KBM-7 (cell line): ENCODE measurements at regions not wholly inside any gene's neighbourhood (a gene's known extent, or its start where the extent isn't known, plus 50 kb on each side); places are given as distances from the start of the nearest gene placed in this dataset.

Source experiments
- DNase-seq: peaks from one replicate; pipeline ENCODE4 v3.0.0-alpha.2; 2015
- in situ Hi-C: fragments of 300-500 bp; cut with MboI; formaldehyde crosslinking; loops from 2 replicates; pipeline ENCODE4 v1.14.3; 2020; ENCODE audit warnings: low sequenced_read_pairs, low pct_unique_long_range_greater_than_20kb, mixed read lengths

DNA sequence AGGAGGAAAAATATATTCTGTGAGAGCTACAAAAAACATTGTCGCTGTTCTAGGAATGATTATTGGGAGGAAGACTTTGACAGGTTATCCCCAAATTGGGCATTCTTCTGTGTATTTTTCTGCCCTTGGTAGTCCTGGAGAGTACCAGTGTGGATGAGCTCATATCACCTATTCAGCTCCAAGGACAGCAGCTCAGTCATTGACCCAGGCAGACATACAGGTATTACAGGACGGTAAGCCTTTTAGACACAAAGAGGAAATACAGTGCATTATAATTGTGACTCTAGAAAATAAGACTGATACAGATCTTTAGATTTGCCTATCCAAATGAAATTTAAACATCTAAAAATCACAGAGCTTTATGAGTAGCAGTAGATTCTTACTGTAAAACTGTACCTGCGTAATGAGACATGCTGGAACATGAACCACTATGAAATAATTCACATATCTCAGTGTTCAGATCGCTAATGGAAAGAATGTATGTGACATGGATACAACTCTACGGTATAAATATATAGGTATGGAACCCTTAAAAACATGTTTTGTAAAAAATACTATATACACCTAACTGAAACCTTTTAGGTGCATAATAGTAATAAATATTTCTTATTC lies 56.0 kb downstream of the PLK2 start:
- in situ Hi-C loops = no loop called here
- no peak for DNase-seq

DNA sequence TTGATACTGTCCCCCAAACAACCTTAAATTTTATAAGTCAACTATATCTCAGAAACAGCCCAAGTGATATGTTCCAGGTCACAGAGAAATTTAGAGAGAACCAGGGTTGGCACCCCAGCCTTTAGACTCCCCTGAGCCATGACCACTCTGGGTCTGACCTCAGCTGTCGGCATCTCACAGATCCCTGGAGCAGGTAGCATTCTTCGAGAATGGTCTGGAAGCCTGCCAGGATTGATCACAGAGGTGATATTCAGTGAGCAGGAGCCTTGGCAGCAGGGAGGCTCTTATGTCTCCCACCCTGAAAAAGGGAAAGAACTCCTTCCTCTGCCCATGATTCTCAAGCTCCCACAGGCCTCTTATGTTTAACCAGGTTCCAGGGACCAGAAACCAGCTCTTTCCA lies 58.2 kb downstream of the PLK2 start:
- in situ Hi-C loops = no loop called here

DNA sequence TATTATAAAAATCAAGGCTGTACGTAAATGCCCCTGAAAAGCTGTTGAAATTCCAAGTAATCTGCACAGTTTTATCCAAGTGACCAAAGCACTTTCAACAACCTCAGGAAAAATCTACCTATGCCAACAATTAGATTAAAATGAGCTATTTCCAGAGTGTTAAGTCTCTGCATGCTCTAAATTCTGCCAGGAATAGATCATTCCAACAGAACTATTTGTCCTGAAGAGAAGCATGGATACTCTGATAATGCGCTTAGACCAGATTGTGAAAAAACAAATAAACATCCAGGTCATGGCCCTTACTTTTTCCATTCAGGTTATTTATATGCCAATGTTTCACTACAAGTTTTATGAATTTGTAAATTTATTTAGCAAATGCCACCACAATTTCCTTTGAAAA lies 59.1 kb downstream of the PLK2 start:
- no peak for DNase-seq
- in situ Hi-C loops = no loop called here

More for the DNA sequence above, 58.2 kb downstream of the PLK2 start:
- no peak for DNase-seq

DNA sequence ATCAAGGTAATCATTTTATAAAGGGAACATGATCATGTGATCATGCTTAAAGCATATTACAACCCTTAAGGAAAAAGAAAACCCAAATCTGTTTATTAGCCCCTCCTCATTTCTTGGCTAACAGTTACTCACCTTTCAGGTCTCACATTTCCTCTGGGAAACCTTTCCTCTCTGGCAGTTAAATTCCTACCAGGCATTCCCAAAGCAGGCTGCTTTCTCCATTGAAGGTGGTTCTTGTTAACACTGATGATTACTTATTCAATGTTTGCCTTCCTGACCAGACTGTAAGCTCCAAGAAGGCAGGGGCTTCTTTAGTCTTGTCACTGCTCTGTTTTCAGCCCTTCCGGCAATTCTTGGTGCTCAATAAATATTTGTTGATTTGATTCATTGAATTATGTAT lies 59.9 kb downstream of the PLK2 start:
- in situ Hi-C loops = no loop called here
- no peak for DNase-seq

DNA sequence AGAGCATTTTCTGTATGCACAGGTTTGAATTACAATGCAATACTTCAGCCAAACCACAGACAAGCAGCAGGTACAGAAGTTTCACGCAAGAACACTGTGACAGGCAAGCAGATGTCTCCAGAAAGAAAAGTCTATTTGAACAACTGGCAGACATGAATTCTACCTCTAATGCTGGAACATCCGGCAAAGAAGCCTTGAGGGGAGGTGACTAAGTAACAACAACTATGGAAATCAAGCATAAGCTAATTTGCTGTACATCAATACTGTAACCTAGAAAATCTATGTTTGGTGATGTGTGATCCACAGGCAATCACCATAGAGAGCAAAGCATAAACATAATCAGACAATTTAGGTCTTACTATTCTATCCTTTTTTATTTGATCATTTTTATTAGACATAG lies 65.5 kb downstream of the PLK2 start:
- no peak for DNase-seq
- in situ Hi-C loops = no loop called here

DNA sequence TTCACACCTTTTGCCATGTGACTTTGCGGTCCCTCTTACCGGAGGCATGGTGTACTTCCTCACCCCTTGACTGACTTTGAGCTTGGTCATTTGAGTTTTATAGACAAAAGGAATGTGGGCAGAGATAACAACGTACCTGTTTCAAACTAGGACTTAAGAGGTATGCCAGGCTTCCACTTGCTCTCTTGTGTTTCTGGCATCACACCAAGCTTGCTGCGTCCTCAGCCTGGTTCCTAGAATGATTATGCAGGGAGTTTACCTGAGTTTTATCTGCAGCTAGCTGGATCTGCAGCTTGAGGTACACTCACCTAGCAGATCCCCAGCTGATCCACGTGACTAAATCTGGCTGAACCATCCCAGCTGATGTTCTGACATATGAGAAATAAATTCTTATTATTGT lies 66.2 kb downstream of the PLK2 start:
- no peak for DNase-seq
- in situ Hi-C loops = no loop called here

DNA sequence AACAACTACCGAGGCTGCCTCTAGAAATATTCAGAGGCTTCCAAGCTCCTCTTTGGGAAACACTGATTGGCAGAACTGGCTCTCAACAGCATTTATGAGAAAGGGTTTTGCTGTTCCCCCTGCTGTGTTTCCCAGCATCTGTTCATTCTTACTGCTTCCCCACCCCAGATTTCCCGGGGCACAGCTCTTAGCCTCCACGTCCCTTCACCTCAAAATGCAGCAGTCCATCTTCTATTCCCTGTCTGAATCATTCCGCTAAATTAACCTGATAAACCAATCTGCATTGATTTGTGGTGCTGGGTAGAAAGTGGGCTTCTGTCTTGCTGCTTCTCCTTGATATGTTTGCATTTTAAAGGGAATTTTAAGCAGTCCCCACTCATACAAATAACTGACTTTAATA lies 67.4 kb downstream of the PLK2 start:
- no peak for DNase-seq
- in situ Hi-C loops = no loop called here

DNA sequence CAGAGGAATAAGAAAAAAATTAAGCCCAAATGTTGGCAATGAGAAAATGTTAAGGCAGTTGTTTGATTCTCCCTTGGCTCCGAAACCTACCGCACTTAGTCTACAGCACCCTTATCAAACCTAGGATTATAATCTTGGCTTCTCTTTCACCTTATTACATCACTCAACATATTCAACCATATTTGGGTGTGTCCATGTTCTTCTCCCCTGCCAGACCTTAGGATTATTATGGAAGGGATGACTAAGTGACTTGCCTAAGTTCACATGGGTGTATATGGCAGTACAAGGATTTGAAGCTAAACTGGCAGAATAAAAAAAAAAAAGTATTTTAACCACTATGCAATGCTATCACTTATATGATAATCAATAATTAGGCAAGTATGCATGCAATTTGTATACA lies 76.4 kb downstream of the PLK2 start:
- no peak for DNase-seq
- in situ Hi-C loops = no loop called here

DNA sequence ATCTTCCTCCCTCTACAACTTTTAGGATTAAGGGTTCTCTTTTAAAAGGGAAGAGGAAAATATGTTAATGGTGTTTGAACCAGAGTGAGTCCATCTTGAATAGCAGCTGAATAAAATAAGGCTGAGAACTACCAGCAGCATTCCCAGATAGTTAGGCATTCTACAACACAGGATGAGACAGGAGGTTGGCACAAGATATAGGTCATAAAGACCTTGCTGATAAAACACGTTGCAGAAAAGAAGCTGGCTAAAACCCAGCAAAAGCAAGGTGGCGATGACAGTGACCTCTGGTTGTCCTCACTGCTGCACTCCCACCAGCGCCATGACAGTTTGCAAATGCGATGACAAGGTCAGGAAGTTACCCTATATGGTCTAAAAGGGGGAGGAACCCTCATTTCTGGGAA lies 77.8 kb downstream of the PLK2 start:
- DNase-seq = no peak
- in situ Hi-C loops = no loop called here

DNA sequence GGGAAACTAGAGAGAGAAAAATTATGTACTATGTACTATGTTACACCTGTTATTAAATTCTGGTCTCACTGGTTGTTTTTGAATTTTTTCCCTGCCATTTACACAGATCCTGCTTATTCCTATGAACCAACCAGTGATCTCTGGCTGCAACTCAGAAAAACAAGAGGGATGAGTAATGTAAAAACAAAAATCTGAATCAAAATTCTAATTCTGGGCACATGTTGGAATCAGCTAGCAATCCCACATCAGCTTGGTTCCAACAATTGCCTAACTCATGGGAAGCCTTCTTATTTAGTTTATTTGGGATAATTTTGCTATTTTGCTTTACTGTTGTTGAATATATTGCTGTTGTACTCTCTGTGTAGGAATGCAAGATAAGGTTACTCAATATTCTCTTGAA lies 78.3 kb downstream of the PLK2 start:
- in situ Hi-C loops = no loop called here
- no peak for DNase-seq

DNA sequence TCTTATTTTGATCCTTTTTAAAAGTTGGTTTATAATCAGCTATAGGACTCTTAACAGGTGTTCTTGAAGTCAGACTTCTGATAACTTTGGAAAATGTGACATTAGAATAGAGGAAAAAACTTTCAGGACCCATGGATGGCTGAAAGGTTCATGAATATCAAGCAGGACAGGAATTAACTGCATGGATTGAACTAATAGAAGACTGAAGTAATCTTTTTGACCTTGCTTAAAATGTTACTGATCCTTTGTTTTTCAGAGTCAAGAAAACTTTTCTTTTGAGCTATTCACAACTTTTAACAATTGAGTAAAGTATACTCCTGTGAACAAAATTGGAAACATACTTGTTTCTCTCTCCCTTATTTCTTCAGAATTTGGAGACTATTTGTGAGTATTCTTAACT lies 79.2 kb downstream of the PLK2 start:
- no peak for DNase-seq
- in situ Hi-C loops = no loop called here

DNA sequence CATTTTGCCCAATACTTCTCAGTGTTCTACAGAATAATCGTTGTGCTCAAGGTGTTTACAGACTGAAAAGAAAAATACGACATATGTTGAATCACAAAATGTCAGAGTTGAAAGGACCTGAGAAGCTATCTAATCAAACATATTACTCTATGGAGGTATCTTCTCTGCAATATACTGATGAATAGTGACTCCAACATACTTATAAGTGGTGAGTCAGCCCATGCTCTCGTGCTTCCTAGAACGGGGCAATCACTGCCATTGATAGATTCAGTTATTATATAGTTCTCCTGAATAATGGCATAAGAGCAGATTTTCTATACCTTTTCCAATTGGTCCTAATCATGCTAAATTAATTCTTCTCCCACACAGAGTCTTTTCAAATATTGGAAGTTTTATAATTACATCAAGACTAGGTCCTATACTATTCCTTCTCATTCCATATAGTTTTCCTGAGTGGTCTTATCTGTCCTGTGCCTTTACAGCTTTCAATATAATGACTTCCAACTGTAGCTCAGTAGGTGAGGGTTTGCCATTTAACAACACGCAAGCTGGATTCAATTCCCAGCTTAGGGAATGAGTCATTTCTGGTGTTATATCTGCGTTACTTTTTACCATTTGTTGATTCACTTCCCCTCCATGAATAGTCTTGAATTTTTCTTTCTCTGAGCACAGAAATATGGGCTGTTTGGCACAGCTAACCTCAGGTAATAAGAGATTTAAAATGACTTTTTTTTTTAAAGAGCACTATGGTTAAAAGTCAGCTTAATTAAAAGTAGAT lies 81.1 kb downstream of the PLK2 start:
- no peak for DNase-seq
- in situ Hi-C loops = no loop called here

DNA sequence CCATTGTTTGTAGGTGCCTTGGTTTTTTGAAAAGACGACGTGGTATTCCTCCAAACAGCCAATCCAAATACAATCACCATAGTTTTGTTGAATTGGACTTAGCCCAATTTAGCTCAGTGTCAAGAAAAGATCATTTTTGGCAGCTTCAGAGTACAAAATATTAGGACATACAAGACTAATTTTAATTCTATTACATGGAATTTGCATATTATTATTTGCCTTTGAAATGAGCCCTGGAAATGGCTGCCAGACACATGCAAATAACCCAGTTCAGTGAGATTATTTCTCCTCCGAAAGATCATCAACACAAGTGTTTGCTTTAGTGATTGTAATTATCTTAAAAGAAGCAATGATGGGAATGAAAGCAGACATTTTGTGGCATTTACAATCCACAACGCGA lies 89.3 kb downstream of the PLK2 start:
- DNase-seq = no peak
- in situ Hi-C loops = no loop called here

DNA sequence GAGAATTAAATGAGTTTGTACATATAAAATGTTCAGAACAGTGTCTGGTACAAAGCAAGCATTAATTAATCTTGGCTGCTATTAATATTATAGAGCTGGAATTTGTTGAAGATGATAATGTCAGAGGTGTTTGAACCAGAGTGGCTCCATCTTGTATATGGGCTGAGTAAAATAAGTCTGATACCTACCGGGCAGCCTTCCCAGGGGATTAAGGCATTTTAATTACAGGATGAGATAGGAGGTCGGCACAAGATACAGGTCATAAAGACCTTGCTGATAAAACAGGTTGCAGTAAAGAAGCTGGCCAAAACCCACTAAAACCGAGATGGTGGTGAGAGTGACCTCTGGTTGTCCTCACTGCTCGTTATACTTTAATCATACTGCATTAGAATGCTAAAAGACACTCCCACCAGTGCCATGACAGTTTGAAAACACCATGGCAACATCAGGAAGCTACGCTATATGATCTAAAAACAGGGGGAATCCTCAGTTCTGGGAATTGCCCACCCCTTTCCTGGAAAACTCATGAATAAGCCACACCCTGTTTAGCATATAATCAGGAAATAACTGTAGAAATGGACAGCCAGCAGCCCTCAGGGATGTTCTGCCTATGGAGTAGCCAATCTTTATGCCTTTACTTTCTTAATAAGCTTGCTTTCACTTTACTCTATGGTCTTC lies 90.2 kb downstream of the PLK2 start:
- in situ Hi-C loops = no loop called here
- DNase-seq = peak; percentile 1

DNA sequence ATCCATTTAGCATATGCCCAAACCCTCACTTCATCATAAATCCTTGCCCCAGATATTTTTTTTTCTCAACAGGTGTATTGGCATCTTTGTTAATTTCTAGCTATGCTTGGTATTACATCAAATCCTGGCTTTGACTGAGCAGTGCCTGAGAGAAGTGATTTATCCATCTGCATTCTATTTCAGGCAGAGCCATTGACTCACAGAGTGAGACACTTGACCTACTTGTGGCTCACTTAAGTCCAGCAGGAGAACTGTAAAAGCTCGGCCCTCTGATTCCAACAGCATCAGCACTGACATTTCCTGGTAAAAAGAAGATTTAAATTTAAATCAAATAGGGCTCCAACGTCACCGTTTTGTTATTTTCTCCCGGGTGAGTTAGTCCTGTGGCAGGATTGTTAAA lies 93.4 kb downstream of the PLK2 start:
- no peak for DNase-seq
- in situ Hi-C loops = no loop called here

DNA sequence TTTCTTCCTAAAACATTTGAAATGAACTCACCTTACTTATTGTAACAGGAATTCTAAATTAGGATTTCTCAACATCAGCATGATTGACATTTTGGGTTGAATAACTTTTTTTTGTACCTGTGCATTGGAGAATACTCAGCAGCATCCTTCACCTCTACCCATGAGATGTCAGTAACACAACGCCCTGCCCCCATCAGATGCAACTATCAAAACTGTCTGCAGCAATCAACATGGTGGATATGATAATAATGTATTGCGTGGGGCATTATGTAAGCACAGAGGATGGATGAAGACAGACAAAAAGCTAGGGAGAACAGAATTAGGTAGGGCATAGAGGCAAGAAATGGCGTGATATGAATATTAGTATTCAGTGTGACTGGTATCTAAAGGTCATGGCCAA lies 94.1 kb downstream of the PLK2 start:
- DNase-seq = no peak
- in situ Hi-C loops = no loop called here

DNA sequence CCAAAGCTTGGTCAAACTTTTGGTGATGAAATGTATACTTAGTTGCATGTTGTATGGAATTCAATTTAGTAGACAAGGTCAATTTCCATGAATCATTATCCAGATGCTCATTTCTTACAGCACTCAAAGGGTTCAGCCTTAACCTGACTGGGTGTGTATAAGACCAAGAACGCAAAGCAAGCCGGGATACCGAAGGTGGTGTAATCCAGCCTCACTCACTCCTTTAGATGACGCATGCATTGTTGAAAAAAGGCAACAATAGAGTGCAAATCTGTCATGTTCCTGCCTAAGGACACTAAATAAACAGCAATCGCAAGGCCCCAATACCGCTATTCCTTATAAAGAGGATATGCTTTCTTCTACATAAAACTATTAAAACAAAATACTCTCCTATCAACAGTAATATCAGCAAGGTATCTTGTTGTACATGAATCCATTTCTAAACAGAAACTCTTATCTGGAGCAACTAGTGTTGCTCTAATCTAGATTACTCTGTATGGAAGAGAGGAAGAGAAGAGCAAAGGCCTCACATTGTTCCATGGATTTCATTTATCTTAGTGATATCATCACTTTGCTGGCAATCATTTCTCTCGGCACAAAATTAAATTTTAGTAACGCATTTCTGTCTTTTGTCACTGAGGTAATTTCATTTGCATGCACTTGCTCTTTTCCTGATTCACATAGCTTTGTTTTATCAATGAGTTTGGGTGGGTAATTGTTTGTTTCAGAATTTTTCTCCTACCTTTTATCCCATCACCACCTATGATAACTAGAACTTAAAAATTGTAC lies 96.2 kb downstream of the PLK2 start:
- no peak for DNase-seq
- in situ Hi-C loops = no loop called here

DNA sequence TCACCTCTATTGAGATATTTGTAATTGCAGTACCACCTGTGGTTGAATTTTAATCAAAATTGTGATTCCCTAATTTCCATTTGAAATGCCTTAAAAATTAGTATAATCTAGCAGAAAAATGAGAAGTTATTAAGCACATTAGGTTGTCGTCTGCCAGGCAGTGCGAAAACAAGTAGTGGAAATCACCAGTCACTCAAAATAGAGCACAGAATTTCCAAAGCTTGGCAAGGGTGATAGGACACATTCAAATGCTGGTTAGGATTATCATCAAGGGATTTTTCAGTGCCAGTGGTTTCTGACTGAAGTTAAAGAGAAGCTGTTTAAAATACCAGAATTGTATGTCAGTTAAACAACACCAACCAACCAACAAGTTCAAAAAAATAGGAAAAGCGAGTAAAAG lies 97.8 kb downstream of the PLK2 start:
- no peak for DNase-seq
- in situ Hi-C loops = no loop called here

DNA sequence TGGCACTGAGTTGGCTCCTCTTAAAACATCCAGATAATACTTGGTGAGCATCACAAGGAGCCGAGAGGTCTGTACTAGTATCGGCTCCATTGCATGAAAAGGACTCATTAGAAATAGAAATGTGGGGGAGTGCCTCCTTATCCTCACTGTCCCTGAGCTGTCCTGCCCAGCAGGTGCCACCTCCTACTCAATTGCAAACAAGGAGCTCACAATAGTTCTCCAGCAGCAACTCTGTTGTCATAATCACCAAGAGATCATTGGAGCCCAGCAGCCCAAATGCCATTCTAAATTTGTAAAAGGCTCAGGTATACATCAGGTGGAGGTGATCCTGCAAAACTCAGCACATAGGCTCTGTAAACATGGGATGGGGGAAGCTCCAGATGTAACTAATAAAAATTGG lies 99.1 kb downstream of the PLK2 start:
- in situ Hi-C loops = no loop called here
- DNase-seq = no peak

DNA sequence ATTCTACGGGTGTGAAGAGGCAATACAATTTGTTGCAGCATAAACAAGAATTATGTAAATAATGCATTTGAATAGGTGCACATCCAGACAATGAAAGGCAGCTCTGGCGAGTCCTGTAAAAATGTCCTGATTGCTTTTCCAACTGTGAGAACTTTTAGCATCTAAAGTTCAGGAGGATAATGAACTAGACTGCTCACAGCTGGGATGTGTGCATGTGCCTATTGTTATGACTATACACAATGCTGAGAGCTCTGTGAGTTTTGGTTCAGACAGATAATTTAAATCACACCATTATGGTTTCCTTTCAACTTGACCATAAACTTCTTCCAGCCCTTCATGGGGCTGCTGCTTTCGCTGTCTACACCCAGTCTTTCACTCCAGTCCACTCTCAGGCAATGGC lies 99.9 kb downstream of the PLK2 start:
- DNase-seq = no peak
- in situ Hi-C loops = no loop called here
